SK-N-SH (cell line): ENCODE measurements at regions not wholly inside any gene's neighbourhood (a gene's known extent, or its start where the extent isn't known, plus 50 kb on each side); places are given as distances from the start of the nearest gene placed in this dataset.

Source experiments
- CTCF ChIA-PET: fragments of 300-600, 350-600 bp; formaldehyde crosslinking; extraction: SDS; loops from one replicate; lab custom pipeline; 2021; lab: Yijun Ruan, JAX
- POLR2A ChIA-PET: fragments of 350-600 bp; sonication (Branson Sonifier 250); formaldehyde crosslinking; extraction: SDS; loops from one replicate; lab custom pipeline; 2020; ENCODE audit warnings: antibody characterized with exemption, inconsistent platforms; lab: Yijun Ruan, JAX
- DNase-seq: peaks from one replicate; pipeline ENCODE4 v3.0.0; 2012
- H2AFZ ChIP-seq: fragments of 200-600 bp; sonication (generic); 2 replicates; pipeline ENCODE4 v1.8.1; 2016; ENCODE audit warnings: antibody characterized with exemption, mild to moderate bottlenecking, low read depth
- H3F3A ChIP-seq: fragments of 200-600 bp; sonication (generic); replicated peaks from 2 replicates; pipeline ENCODE3; 2016; ENCODE audit warnings: antibody characterized with exemption, mild to moderate bottlenecking; ENCODE audit not compliant: insufficient read depth
- H3K27ac ChIP-seq, 2 experiments: fragments of 200-500 bp in 1 of 2; fragments of 200-600 bp in 1 of 2; sonication (Bioruptor generic) in 1 of 2; sonication (generic), shearing (Covaris generic) in 1 of 2; 2 replicates each; pipeline versions ENCODE4 v1.5.1 to v1.6.1; 2014 to 2016; ENCODE audit warnings: low read depth in 2 of 2, inconsistent platforms in 1 of 2, low read length in 1 of 2, mild to moderate bottlenecking in 1 of 2, mixed read lengths in 1 of 2
- H3K27me3 ChIP-seq: fragments of 200-600 bp; sonication (generic), shearing (Covaris generic); 2 replicates; pipeline ENCODE4 v1.6.1; 2016; ENCODE audit warnings: mixed run types; ENCODE audit not compliant: insufficient read depth
- H3K36me3 ChIP-seq, 2 experiments: fragments of 200-500 bp in 1 of 2; fragments of 200-600 bp in 1 of 2; sonication (Bioruptor generic) in 1 of 2; sonication (generic) in 1 of 2; replicated peaks in 1 of 2; 2 replicates each; pipeline versions ENCODE3 to v1.5.1; 2014 to 2016; ENCODE audit warnings: low read length in 1 of 2, mild to moderate bottlenecking in 1 of 2; ENCODE audit not compliant: insufficient read depth in 2 of 2, control insufficient read depth in 1 of 2
- H3K4me1 ChIP-seq, 2 experiments: fragments of 200-500 bp in 1 of 2; fragments of 200-600 bp in 1 of 2; sonication (Bioruptor generic) in 1 of 2; sonication (generic), shearing (Covaris generic) in 1 of 2; 2 replicates each; pipeline versions ENCODE4 v1.5.1 to v1.6.1; 2014 to 2016; ENCODE audit warnings: low read depth in 1 of 2, low read length in 1 of 2, mixed run types in 1 of 2; ENCODE audit not compliant: insufficient read depth in 2 of 2, control insufficient read depth in 1 of 2
- H3K4me2 ChIP-seq: fragments of 200-600 bp; sonication (generic), shearing (Covaris generic); 2 replicates; pipeline ENCODE4 v1.6.1; 2017; ENCODE audit warnings: mixed run types
- H3K4me3 ChIP-seq, 2 experiments: fragments of 200-500 bp in 1 of 2; fragments of 200-600 bp in 1 of 2; sonication (Bioruptor generic) in 1 of 2; sonication (generic), shearing (Covaris generic) in 1 of 2; 2 replicates each; pipeline versions ENCODE4 v1.5.1 to v1.8.1; 2014 to 2016; ENCODE audit warnings: low read depth in 2 of 2, inconsistent platforms in 1 of 2, low read length in 1 of 2, mild to moderate bottlenecking in 1 of 2, mixed read lengths in 1 of 2, moderate library complexity in 1 of 2
- H3K79me2 ChIP-seq: fragments of 200-600 bp; sonication (generic); 2 replicates; pipeline ENCODE4 v1.8.1; 2017; ENCODE audit warnings: mild to moderate bottlenecking; ENCODE audit not compliant: insufficient read depth
- H3K9ac ChIP-seq: fragments of 200-600 bp; sonication (generic); 2 replicates; pipeline ENCODE4 v1.6.1; 2017; ENCODE audit warnings: mixed run types
- H3K9me2 ChIP-seq: fragments of 200-600 bp; sonication (generic); 2 replicates; pipeline ENCODE4 v1.6.1; 2017; ENCODE audit warnings: mixed run types
- H3K9me3 ChIP-seq: fragments of 200-600 bp; sonication (generic); 2 replicates; pipeline ENCODE4 v1.6.1; 2017; ENCODE audit warnings: mixed run types, mild to moderate bottlenecking, moderate library complexity
- H4K20me1 ChIP-seq: fragments of 200-600 bp; sonication (generic); 2 replicates; pipeline ENCODE4 v1.6.1; 2017; ENCODE audit warnings: mild to moderate bottlenecking, mixed run types; ENCODE audit not compliant: insufficient read depth
- EP300 ChIP-seq, 2 experiments: IDR thresholded peaks; 2 replicates each; pipeline versions ENCODE4 v1.4.0 to v1.6.1; 2012; ENCODE audit warnings: borderline replicate concordance in 1 of 2, low read depth in 1 of 2, low read length in 1 of 2
- FOSL2 ChIP-seq: IDR thresholded peaks from 2 replicates; pipeline ENCODE4 v1.4.0; 2012; ENCODE audit warnings: low read depth, mild to moderate bottlenecking, moderate library complexity, borderline replicate concordance
- FOXJ3 ChIP-seq: sonication (generic); formaldehyde crosslinking; IDR thresholded peaks from 2 replicates; pipeline ENCODE4 v1.5.1; 2020; ENCODE audit warnings: mild to moderate bottlenecking, missing genetic modification reagents
- FOXM1 ChIP-seq: IDR thresholded peaks from 2 replicates; pipeline ENCODE4 v1.4.0; 2012; ENCODE audit warnings: low read depth, mild to moderate bottlenecking
- GABPA ChIP-seq: IDR thresholded peaks from 2 replicates; pipeline ENCODE4 v1.4.0; 2012; ENCODE audit warnings: low read depth, mild to moderate bottlenecking
- IRF3 ChIP-seq: fragments of 150-350 bp; IDR thresholded peaks from 2 replicates; pipeline ENCODE4 v1.6.1; 2016; ENCODE audit warnings: mild to moderate bottlenecking, low read depth, low read length
- JUND ChIP-seq: IDR thresholded peaks from 2 replicates; pipeline ENCODE4 v1.4.0; 2012
- MAX ChIP-seq: IDR thresholded peaks from 2 replicates; pipeline ENCODE4 v1.4.0; 2012; ENCODE audit warnings: low read depth
- MEF2A ChIP-seq: IDR thresholded peaks from 2 replicates; pipeline ENCODE4 v1.4.0; 2012; ENCODE audit warnings: low read depth, borderline replicate concordance
- MXI1 ChIP-seq: IDR thresholded peaks from 2 replicates; pipeline ENCODE4 v1.6.1; 2012; ENCODE audit warnings: mild to moderate bottlenecking, low read depth, low read length, improper control_type of control experiment
- NRF1 ChIP-seq: IDR thresholded peaks from 2 replicates; pipeline ENCODE4 v1.6.1; 2012; ENCODE audit warnings: low read depth, mild to moderate bottlenecking, low read length
- PBX3 ChIP-seq: IDR thresholded peaks from 2 replicates; pipeline ENCODE4; 2012
- POLR2AphosphoS5 ChIP-seq: IDR thresholded peaks from 2 replicates; pipeline ENCODE4 v1.6.1; 2012; ENCODE audit warnings: low read depth, low read length
- RCOR1 ChIP-seq: fragments of 150-350 bp; IDR thresholded peaks from 2 replicates; pipeline ENCODE4 v1.6.1; 2017; ENCODE audit warnings: antibody characterized with exemption, low read length
- RFX5 ChIP-seq: IDR thresholded peaks from 2 replicates; pipeline ENCODE4 v1.6.1; 2012; ENCODE audit warnings: mild to moderate bottlenecking, improper control_type of control experiment, low read length
- RXRA ChIP-seq: IDR thresholded peaks from 2 replicates; pipeline ENCODE4 v1.4.0; 2012; ENCODE audit warnings: low read depth, mild to moderate bottlenecking, borderline replicate concordance
- SIN3A ChIP-seq: IDR thresholded peaks from 2 replicates; pipeline ENCODE4 v1.6.1; 2012; ENCODE audit warnings: low read depth, mild to moderate bottlenecking, low read length, moderate library complexity, borderline replicate concordance
- WGBS: methylation state at CpG from one replicate; pipeline ENCODE4 v1.1.6; 2017; ENCODE audit warnings: low lambda C conversion rate; 5-methylcytosine and 5-hydroxymethylcytosine counted together
- TF ChIP-seq, protein P1 (sequence below): fragments of 200-600 bp; sonication (generic); IDR thresholded peaks from 2 replicates; pipeline ENCODE4 v1.6.1; 2017; ENCODE audit warnings: antibody characterized with exemption, mild to moderate bottlenecking, moderate library complexity

DNA sequence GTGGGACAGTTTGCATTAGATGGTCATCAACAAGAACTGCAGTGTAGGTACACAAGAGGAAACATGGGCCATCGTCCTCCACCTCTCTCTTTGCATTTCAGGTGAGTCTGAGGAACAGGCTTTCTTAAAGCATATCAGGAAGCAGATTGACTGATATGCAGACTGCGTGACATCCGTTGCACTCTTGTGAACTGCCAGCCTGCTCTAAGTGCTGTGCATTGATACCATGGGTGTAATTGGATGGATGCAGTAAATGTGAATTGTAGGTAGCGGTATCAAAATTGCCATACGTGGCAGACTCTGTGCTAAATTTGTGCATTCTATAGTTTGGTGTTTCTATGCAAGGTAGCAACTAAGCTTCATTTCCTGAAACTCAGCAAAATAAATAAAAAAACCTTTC is 1008.3 kb downstream of the EFNB2 start:
- CTCF ChIA-PET, result no interaction called here
- 57% methylated on average over 5 of the region's 5 CpGs for WGBS
- POLR2A ChIA-PET, result no interaction called here

More for the DNA sequence above, 1008.3 kb downstream of the EFNB2 start:
- no peak overlapping the region for H2AFZ ChIP-seq
- DNase-seq, result no peak
- no peaks in the 10 kb centered on the region for H3K9me3 ChIP-seq
- no peaks in the 10 kb centered on the region for H3K4me1 ChIP-seq
- H3K79me2 ChIP-seq, result no peaks in the 10 kb centered on the region
- no peaks in the 10 kb centered on the region for H3K36me3 ChIP-seq
- H3K27me3 ChIP-seq, result no peaks in the 10 kb centered on the region
- no peak overlapping the region for H3K27ac ChIP-seq
- no peaks in the 10 kb centered on the region for H3F3A ChIP-seq
- no peak overlapping the region for H3K9ac ChIP-seq
- H3K9me2 ChIP-seq, result no peaks in the 10 kb centered on the region
- H3K4me3 ChIP-seq, result no peak overlapping the region
- H3K4me2 ChIP-seq, result no peak overlapping the region
- TF ChIP-seq MXI1 (no peak), IRF3 (no peak), RCOR1 (no peak), RFX5 (no peak), MEF2A (no peak), FOSL2 (no peak), FOXM1 (no peak), JUND (no peak), FOXJ3 (no peak), RXRA (no peak), NRF1 (no peak), EP300 (IDR thresholded peaks at IDR 0.05; ENCODE audit: borderline replicate concordance in 1 of 2, low read depth in 1 of 2, low read length in 1 of 2) (no peak), SIN3A (no peak), GABPA (no peak), POLR2AphosphoS5 (no peak), MAX (no peak), PBX3 (no peak)
- TF ChIP-seq, protein P1, sequence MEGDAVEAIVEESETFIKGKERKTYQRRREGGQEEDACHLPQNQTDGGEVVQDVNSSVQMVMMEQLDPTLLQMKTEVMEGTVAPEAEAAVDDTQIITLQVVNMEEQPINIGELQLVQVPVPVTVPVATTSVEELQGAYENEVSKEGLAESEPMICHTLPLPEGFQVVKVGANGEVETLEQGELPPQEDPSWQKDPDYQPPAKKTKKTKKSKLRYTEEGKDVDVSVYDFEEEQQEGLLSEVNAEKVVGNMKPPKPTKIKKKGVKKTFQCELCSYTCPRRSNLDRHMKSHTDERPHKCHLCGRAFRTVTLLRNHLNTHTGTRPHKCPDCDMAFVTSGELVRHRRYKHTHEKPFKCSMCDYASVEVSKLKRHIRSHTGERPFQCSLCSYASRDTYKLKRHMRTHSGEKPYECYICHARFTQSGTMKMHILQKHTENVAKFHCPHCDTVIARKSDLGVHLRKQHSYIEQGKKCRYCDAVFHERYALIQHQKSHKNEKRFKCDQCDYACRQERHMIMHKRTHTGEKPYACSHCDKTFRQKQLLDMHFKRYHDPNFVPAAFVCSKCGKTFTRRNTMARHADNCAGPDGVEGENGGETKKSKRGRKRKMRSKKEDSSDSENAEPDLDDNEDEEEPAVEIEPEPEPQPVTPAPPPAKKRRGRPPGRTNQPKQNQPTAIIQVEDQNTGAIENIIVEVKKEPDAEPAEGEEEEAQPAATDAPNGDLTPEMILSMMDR, result no peak
- H4K20me1 ChIP-seq, result no peaks in the 10 kb centered on the region
